ENCODE measurements at regions not wholly inside any gene's neighbourhood (a gene's known extent, or its start where the extent isn't known, plus 50 kb on each side); places are given as distances from the start of the nearest gene placed in this dataset.

DNA sequence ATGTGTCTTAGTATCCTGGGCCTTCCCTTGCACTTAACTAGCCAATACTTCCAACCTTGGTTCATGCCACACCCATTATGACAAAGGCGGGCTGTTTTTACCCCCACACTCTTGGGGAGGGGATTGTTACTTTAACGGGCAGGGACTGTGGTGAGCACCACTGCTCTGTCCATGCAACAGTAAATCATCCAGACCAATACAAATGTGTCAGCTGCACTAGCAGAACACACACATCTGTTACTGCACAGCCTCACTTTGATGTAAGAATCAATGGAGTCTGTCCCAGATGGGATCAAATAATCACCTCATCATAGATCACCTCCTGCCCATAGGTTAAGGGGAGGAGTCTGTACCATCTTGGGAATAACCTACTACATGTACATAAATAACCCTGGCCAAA, 58.1 kb downstream of the NPAP1 start:
- DNase-seq (ENCODE audit: insufficient read length, low spot score) (no peak), FAIRE-seq (no peak)
- TF ChIP-seq, protein P1, sequence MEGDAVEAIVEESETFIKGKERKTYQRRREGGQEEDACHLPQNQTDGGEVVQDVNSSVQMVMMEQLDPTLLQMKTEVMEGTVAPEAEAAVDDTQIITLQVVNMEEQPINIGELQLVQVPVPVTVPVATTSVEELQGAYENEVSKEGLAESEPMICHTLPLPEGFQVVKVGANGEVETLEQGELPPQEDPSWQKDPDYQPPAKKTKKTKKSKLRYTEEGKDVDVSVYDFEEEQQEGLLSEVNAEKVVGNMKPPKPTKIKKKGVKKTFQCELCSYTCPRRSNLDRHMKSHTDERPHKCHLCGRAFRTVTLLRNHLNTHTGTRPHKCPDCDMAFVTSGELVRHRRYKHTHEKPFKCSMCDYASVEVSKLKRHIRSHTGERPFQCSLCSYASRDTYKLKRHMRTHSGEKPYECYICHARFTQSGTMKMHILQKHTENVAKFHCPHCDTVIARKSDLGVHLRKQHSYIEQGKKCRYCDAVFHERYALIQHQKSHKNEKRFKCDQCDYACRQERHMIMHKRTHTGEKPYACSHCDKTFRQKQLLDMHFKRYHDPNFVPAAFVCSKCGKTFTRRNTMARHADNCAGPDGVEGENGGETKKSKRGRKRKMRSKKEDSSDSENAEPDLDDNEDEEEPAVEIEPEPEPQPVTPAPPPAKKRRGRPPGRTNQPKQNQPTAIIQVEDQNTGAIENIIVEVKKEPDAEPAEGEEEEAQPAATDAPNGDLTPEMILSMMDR (IDR thresholded peaks at IDR 0.05; ENCODE audit: insufficient read depth, missing control alignments), result no peak

DNA sequence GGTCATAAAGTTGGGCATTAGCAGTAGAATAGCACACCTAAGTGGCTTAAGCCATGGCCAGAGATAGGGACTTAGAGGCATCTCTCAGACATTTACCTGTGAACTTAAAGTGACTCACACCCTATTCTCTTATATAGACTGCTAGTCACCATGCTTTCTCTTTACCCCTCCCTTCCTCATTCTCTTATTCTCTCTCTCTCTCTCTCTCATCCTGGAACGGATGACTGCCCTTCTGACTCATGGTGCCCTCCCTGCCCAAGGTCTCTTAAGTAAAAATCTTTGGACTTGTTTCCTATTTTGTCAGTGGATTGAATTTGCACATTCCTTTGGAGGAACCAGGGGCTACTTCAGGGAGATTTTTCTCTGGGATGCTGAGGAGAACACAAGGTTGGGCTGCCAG, 58.8 kb downstream of the NPAP1 start:
- TF ChIP-seq, protein P1 (IDR thresholded peaks at IDR 0.05; ENCODE audit: insufficient read depth, missing control alignments), result no peak
- FAIRE-seq (no peak), DNase-seq (ENCODE audit: insufficient read length, low spot score) (no peak)

DNA sequence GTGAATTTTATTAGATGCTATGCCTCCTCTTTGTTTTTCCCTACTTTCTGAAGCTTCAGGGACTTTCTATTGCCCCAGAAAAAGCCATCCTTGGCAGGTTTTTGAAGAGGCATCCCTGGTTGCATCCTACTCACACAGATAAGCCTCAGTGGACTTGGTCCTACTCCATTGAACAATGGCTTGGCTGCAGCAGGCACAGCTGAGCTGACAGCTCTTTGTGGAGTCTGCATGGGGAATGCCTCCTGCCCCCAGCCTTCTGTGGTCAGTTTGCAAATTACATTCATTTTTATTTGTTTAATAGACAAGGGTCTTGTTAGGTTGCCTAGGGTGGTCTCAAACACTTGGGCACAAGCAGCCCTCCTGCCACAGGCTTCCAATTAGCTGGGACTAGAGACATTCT, 69.7 kb downstream of the NPAP1 start:
- FAIRE-seq (no peak), DNase-seq (ENCODE audit: insufficient read length, low spot score) (no peak)
- TF ChIP-seq, protein P1 (IDR thresholded peaks at IDR 0.05; ENCODE audit: insufficient read depth, missing control alignments), result no peak

DNA sequence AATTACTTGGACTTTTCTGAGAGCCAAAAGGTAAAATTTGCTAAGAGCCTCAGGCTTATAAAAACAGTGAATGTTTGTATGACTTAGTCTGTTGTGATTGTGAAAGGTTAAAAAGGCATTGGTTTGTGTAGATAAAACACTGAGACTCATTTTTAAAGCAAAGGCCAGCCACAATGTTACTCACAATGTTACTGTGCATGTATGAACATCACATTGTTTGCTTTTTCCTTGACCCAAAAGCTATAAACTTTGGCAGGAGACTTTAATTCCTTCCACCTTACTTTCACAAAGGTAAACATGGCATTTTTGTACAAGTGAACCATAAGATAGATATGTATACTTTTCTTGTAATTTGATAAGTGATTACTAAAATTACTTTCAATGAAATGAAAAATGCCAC, 70.5 kb downstream of the NPAP1 start:
- TF ChIP-seq, protein P1 (IDR thresholded peaks at IDR 0.05; ENCODE audit: insufficient read depth, missing control alignments), result no peak
- DNase-seq (ENCODE audit: insufficient read length, low spot score), result no peak
- no peak for FAIRE-seq

DNA sequence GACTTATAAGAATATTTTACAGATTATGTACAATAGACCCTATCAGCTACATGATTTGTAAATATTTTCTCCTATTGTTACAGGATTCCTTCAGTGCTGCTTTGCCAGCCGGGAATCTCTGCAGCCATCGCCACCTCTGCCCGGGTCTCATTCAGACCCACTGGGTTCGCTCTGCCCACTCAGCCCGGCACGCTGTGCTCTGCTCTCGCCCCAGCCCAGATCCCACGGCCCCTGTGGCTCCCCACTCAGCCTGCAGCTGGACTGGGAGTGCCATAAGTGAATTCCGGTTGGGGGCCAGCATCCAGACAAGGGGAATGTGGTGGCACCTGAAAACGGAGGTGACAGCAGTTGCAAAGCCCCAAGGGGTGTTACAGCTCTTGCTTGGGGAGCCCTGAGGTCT, 71.8 kb downstream of the NPAP1 start:
- DNase-seq (ENCODE audit: insufficient read length, low spot score), result no peak
- FAIRE-seq, result no peak
- TF ChIP-seq, protein P1 (IDR thresholded peaks at IDR 0.05; ENCODE audit: insufficient read depth, missing control alignments), result no peak

DNA sequence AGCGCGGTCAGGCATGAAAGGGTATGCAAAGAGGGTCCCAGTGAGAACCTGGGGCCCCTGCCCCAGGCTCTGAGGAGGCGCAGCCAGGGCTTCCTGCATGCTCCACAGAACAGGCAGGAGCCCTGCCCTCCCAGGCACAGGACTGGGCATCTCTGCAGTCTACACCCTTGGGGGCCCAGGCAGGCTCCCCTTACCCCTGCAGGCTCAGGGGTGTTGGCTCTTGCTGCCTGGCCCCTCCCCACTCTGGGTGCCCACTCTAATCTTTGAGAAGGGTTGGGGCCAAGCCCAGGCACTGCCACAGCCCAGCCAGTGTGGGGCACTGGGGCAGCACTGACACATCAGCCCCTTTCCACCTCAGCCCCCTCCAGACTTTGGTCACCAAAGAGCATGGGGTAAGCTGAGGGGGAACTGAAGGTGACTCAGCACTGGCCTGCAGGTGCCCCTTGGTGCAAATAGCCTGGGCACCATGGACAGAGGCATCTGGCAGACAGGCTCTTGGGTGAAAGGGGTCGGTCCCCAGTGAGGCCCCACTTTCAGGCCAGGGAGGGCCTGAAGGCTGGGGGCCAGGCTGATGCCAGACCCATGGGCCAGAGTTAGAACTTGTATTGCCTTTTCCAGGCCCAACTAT, 73.4 kb downstream of the NPAP1 start:
- DNase-seq (ENCODE audit: insufficient read length, low spot score) (no peak), FAIRE-seq (no peak)
- TF ChIP-seq, protein P1 (IDR thresholded peaks at IDR 0.05; ENCODE audit: insufficient read depth, missing control alignments), result no peak

DNA sequence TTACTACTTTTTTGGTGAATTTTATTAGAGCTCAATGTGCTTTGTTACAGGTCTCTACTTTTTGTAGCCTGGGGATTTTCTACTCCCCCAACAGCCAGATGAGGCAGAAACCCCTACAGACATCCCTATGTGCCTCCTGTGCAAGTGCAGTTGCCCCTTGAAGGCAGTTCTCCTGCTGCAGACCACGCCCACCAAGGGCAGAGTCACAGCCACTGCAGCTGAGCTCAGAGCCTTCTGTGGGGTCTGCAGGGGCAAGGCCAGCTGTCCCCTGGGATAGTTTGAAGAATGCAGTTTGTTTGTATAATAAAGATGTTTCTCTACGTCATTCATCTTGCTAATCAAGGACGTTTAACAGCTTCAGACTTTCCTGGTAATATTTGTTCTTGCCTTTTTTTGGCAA, 76.8 kb downstream of the NPAP1 start:
- FAIRE-seq (no peak), DNase-seq (ENCODE audit: insufficient read length, low spot score) (no peak)
- TF ChIP-seq, protein P1 (IDR thresholded peaks at IDR 0.05; ENCODE audit: insufficient read depth, missing control alignments), result no peak
